GM04504 (cell line): ENCODE measurements at regions not wholly inside any gene's neighbourhood (a gene's known extent, or its start where the extent isn't known, plus 50 kb on each side); places are given as distances from the start of the nearest gene placed in this dataset.
"Not testable (repeated sequence)": the region's sequence is repeated elsewhere in the genome, so short reads cannot be mapped to it uniquely, and the experiment has no call there.

Experiments used
- DNase-seq: peaks from one replicate; pipeline ENCODE4 v3.0.0-alpha.2; 2012; ENCODE audit warnings: low read depth

GRCh38 chr6:90914312-90914711, 327.4 kb upstream of the MAP3K7 start:
- no peak for DNase-seq

- DNase-seq: no peak
Observed at GRCh38 chr6:90913266-90913960, 326.5 kb upstream of the MAP3K7 start.

- no peak for DNase-seq
Observed at GRCh38 chr6:90911642-90912041, 324.8 kb upstream of the MAP3K7 start.

- DNase-seq: no peak
Observed at GRCh38 chr6:90910893-90911292, 324.0 kb upstream of the MAP3K7 start.

GRCh38 chr6:90907931-90908655, 321.2 kb upstream of the MAP3K7 start:
- no peak for DNase-seq

- DNase-seq: no peak
Observed at GRCh38 chr6:90905351-90905750, 318.5 kb upstream of the MAP3K7 start.

GRCh38 chr6:90900034-90900433, 313.2 kb upstream of the MAP3K7 start:
- DNase-seq: no peak

GRCh38 chr6:90898763-90899162, 311.9 kb upstream of the MAP3K7 start:
- no peak for DNase-seq

- no peak for DNase-seq
Observed at GRCh38 chr6:90896075-90896547, 309.2 kb upstream of the MAP3K7 start.

- DNase-seq: no peak
Observed at GRCh38 chr6:90895299-90896074, 308.6 kb upstream of the MAP3K7 start.

GRCh38 chr6:90894285-90895130, 307.6 kb upstream of the MAP3K7 start:
- DNase-seq: no peak

- DNase-seq: no peak
Observed at GRCh38 chr6:90893400-90893799, 306.5 kb upstream of the MAP3K7 start.

- DNase-seq: no peak
Observed at GRCh38 chr6:90892271-90892670, 305.4 kb upstream of the MAP3K7 start.

- DNase-seq: no peak
Observed at GRCh38 chr6:90891355-90891754, 304.5 kb upstream of the MAP3K7 start.

GRCh38 chr6:90890683-90891330, 303.9 kb upstream of the MAP3K7 start:
- DNase-seq: no peak

GRCh38 chr6:90887764-90888163, 300.9 kb upstream of the MAP3K7 start:
- DNase-seq: no peak

- DNase-seq: no peak
Observed at GRCh38 chr6:90885611-90886056, 298.8 kb upstream of the MAP3K7 start.

- DNase-seq: not testable (repeated sequence)
Observed at GRCh38 chr6:90885137-90885536, 298.3 kb upstream of the MAP3K7 start.

- DNase-seq: no peak
Observed at GRCh38 chr6:90877616-90878015, 290.7 kb upstream of the MAP3K7 start.

GRCh38 chr6:90874931-90875330, 288.1 kb upstream of the MAP3K7 start:
- DNase-seq: no peak

- DNase-seq: no peak
Observed at GRCh38 chr6:90872981-90873380, 286.1 kb upstream of the MAP3K7 start.
